Loucy (cell line): ENCODE measurements at regions not wholly inside any gene's neighbourhood (a gene's known extent, or its start where the extent isn't known, plus 50 kb on each side); places are given as distances from the start of the nearest gene placed in this dataset.

ENCODE experiments used
- H2AFZ ChIP-seq: fragments of 200-600 bp; sonication (generic); 2 replicates; pipeline ENCODE4 v1.6.0; 2016; ENCODE audit warnings: antibody characterized with exemption, mild to moderate bottlenecking, low read length, moderate library complexity
- H3F3A ChIP-seq: fragments of 200-600 bp; 2 replicates; pipeline ENCODE4 v1.6.0; 2016; ENCODE audit warnings: antibody characterized with exemption, low read depth, mild to moderate bottlenecking
- H3K27me3 ChIP-seq: fragments of 200-600 bp; sonication (generic); 2 replicates; pipeline ENCODE4 v1.6.1; 2014; ENCODE audit warnings: low read length, mild to moderate bottlenecking; ENCODE audit not compliant: insufficient read depth, poor library complexity, severe bottlenecking
- H3K36me3 ChIP-seq: fragments of 200-600 bp; sonication (generic); 2 replicates; pipeline ENCODE4 v1.6.1; 2016; ENCODE audit warnings: low read length; ENCODE audit not compliant: insufficient read depth
- H3K4me1 ChIP-seq: fragments of 200-600 bp; sonication (generic); 2 replicates; pipeline ENCODE4 v1.5.1; 2014; ENCODE audit warnings: low read length, mild to moderate bottlenecking; ENCODE audit not compliant: insufficient read depth, poor library complexity, severe bottlenecking
- H3K4me2 ChIP-seq: fragments of 200-600 bp; sonication (generic); 2 replicates; pipeline ENCODE4 v1.6.0; 2014; ENCODE audit warnings: antibody characterized with exemption, low read length, low read depth, mild to moderate bottlenecking; ENCODE audit not compliant: poor library complexity, severe bottlenecking
- H3K4me3 ChIP-seq: fragments of 200-600 bp; sonication (generic); 2 replicates; pipeline ENCODE4 v1.5.1; 2014; ENCODE audit warnings: low read length, mild to moderate bottlenecking, mixed read lengths; ENCODE audit not compliant: poor library complexity, severe bottlenecking
- H3K79me2 ChIP-seq: fragments of 200-600 bp; sonication (generic); 2 replicates; pipeline ENCODE4 v1.6.1; 2014; ENCODE audit warnings: low read length; ENCODE audit not compliant: insufficient read depth
- H3K9ac ChIP-seq: fragments of 200-600 bp; sonication (generic); 2 replicates; pipeline ENCODE4 v1.6.0; 2014; ENCODE audit warnings: mild to moderate bottlenecking, low read depth, low read length, moderate library complexity; ENCODE audit not compliant: poor library complexity, severe bottlenecking
- H3K9me2 ChIP-seq: fragments of 200-600 bp; sonication (generic); replicated peaks from 2 replicates; pipeline ENCODE4 v1.6.1; 2016; ENCODE audit warnings: low read depth, low read length, mixed read lengths
- H3K9me3 ChIP-seq: fragments of 200-600 bp; sonication (generic); 2 replicates; pipeline ENCODE4 v1.6.1; 2014; ENCODE audit warnings: mild to moderate bottlenecking, antibody characterized with exemption, low read length, low read depth; ENCODE audit not compliant: insufficient read depth
- H4K20me1 ChIP-seq: fragments of 200-600 bp; sonication (generic); 2 replicates; pipeline ENCODE4 v1.6.0; 2014; ENCODE audit warnings: antibody characterized with exemption, low read length, mild to moderate bottlenecking; ENCODE audit not compliant: insufficient read depth, poor library complexity, severe bottlenecking
- EZH2phosphoT487 ChIP-seq: fragments of 200-600 bp; IDR thresholded peaks from 2 replicates; pipeline ENCODE4 v1.6.1; 2018; ENCODE audit warnings: antibody characterized with exemption, mild to moderate bottlenecking, moderate library complexity, borderline replicate concordance
- TF ChIP-seq, protein P1 (sequence below): fragments of 200-600 bp; sonication (generic); conservative IDR thresholded peaks from 2 replicates; pipeline ENCODE4 v1.5.1; 2014; ENCODE audit warnings: mild to moderate bottlenecking, antibody characterized with exemption, low read length

DNA sequence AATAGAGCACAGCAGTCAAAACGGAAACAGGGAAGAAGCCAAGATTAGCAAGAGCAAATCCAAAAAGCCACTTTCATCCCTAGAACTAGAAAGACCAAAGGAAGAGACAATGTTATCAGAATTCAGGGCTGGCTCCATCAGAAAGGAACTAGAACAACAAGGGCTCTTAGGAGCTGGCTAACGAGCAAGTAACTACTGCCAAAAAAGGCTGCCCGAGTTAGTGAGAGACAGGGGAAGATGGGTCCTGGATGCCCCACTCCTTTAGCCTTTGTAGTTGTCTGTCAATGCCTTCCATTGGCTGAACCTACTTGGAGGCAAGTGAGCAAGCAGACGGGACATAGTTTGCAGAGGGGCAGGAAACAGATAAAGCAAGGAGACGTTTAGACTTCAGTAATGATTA is 240.4 kb downstream of the KLF12 start:
- Histone ChIP-seq H3K9me2 (no peaks in the 10 kb centered on the region), H2AFZ (no peak overlapping the region), H3K79me2 (no peaks in the 10 kb centered on the region), H3K36me3 (no peaks in the 10 kb centered on the region), H3F3A (no peaks in the 10 kb centered on the region), H4K20me1 (peaks cover 5% of the 10 kb centered on the region), H3K4me3 (no peak overlapping the region), H3K9me3 (no peaks in the 10 kb centered on the region), H3K9ac (no peak overlapping the region), H3K4me2 (no peak overlapping the region), H3K27me3 (no peaks in the 10 kb centered on the region), H3K4me1 (peaks cover 11% of the 10 kb centered on the region)
- TF ChIP-seq EZH2phosphoT487 = no peak
- TF ChIP-seq, protein P1, sequence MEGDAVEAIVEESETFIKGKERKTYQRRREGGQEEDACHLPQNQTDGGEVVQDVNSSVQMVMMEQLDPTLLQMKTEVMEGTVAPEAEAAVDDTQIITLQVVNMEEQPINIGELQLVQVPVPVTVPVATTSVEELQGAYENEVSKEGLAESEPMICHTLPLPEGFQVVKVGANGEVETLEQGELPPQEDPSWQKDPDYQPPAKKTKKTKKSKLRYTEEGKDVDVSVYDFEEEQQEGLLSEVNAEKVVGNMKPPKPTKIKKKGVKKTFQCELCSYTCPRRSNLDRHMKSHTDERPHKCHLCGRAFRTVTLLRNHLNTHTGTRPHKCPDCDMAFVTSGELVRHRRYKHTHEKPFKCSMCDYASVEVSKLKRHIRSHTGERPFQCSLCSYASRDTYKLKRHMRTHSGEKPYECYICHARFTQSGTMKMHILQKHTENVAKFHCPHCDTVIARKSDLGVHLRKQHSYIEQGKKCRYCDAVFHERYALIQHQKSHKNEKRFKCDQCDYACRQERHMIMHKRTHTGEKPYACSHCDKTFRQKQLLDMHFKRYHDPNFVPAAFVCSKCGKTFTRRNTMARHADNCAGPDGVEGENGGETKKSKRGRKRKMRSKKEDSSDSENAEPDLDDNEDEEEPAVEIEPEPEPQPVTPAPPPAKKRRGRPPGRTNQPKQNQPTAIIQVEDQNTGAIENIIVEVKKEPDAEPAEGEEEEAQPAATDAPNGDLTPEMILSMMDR = no peak

DNA sequence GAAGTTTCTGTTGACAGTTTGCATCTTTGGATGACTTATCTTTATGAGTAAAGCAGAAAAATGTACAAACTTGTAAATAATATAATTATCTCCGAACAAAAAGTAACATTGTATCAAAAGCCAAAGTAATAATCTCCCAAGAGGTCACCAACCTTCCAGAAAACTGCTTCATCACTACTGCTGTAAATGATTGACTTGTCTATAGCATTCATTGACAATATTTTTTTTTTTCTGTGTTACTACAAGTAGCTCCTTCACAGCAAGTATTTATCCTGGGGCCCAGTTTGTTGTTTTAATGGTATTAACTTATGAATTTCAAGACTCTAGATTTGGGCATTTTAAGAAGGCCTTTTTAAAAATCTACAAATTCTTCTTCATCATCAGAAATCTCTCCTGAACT is 242.4 kb downstream of the KLF12 start:
- no peak overlapping the region for H3K4me2 ChIP-seq
- no peaks in the 10 kb centered on the region for H4K20me1 ChIP-seq
- H3K36me3 ChIP-seq = no peaks in the 10 kb centered on the region
- no peak for TF ChIP-seq EZH2phosphoT487
- TF ChIP-seq, protein P1 = no peak
- H3K4me1 ChIP-seq = no peaks in the 10 kb centered on the region
- H2AFZ ChIP-seq = no peak overlapping the region
- H3K9me2 ChIP-seq = no peaks in the 10 kb centered on the region
- no peaks in the 10 kb centered on the region for H3K27me3 ChIP-seq
- H3K4me3 ChIP-seq = no peak overlapping the region
- H3F3A ChIP-seq = no peaks in the 10 kb centered on the region
- no peak overlapping the region for H3K9ac ChIP-seq
- H3K9me3 ChIP-seq = no peaks in the 10 kb centered on the region
- no peaks in the 10 kb centered on the region for H3K79me2 ChIP-seq

DNA sequence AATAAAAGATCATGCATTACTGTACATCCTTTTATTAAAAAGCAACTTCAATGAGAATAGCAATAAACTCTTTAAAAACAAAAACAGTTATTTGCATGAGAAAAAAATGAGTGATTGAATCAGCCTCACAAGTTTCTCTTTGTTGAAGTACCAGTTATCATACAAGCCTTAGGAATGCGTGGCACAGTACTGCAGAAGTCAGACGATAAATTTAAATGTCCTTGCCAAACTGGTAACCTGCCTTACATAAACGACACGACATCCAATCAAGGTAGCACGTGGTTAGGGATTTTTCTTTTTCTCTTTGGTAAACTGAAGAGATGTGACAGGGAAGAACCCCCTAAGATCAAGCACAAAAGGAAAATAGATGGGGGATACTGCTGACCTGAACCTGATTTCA is 251.0 kb downstream of the KLF12 start:
- H2AFZ ChIP-seq = no peak overlapping the region
- H3K4me2 ChIP-seq = no peak overlapping the region
- no peak overlapping the region for H3K4me3 ChIP-seq
- no peaks in the 10 kb centered on the region for H3K9me2 ChIP-seq
- no peak for TF ChIP-seq EZH2phosphoT487
- TF ChIP-seq, protein P1 = no peak
- H3K4me1 ChIP-seq = peaks cover 17% of the 10 kb centered on the region
- no peaks in the 10 kb centered on the region for H3K9me3 ChIP-seq
- no peaks in the 10 kb centered on the region for H3K79me2 ChIP-seq
- no peaks in the 10 kb centered on the region for H3K36me3 ChIP-seq
- H3K9ac ChIP-seq = no peak overlapping the region
- H3K27me3 ChIP-seq = no peaks in the 10 kb centered on the region
- H3F3A ChIP-seq = no peaks in the 10 kb centered on the region
- no peaks in the 10 kb centered on the region for H4K20me1 ChIP-seq
